ENCODE measurements at regions not wholly inside any gene's neighbourhood (a gene's known extent, or its start where the extent isn't known, plus 50 kb on each side); places are given as distances from the start of the nearest gene placed in this dataset.

- TF ChIP-seq BRF1 (IDR thresholded peaks at IDR 0.05; ENCODE audit: borderline replicate concordance, extremely low read depth, insufficient read length) (no peak), ZKSCAN8 (CRISPR knock-in tag; IDR thresholded peaks at IDR 0.05) (no peak)
Observed at GRCh38 chr5:63124266-63124665, 545.6 kb downstream of the LRRC70 start (continued).

- Histone ChIP-seq H3K4me2 (ENCODE audit: insufficient read depth, low read length) (no peak overlapping the region), H3K9ac (ENCODE audit: insufficient read depth in 1 of 2, low read depth in 2 of 2, low read length in 2 of 2) (no peak overlapping the region), H3K9me3 (replicated peaks; ENCODE audit: control insufficient read depth, insufficient read depth, low read depth, low read length) (no peaks in the 10 kb centered on the region), H3K36me3 (ENCODE audit: control insufficient read depth, insufficient read depth, low read length) (no peaks in the 10 kb centered on the region), H3K4me1 (replicated peaks in 1 of 2; ENCODE audit: control insufficient read depth in 2 of 2, insufficient read depth in 2 of 2, low read length in 2 of 2) (no peaks in the 10 kb centered on the region), H3K79me2 (ENCODE audit: control insufficient read depth, insufficient read depth, low read length) (no peaks in the 10 kb centered on the region), H4K20me1 (replicated peaks; ENCODE audit: control insufficient read depth, insufficient read depth, low read length) (no peaks in the 10 kb centered on the region), H2AFZ (ENCODE audit: low read depth, low read length) (no peak overlapping the region), H3K27me3 (ENCODE audit: control insufficient read depth in 2 of 2, insufficient read depth in 2 of 2, low read length in 2 of 2) (no peaks in the 10 kb centered on the region), H3K4me3 (no peak overlapping the region), H3K9me1 (ENCODE audit: control insufficient read depth, insufficient read depth, low read length) (no peaks in the 10 kb centered on the region), H3K27ac (ENCODE audit: extremely low read depth, low read depth, low read length) (no peak overlapping the region)
- no TSS peak for BruUV-seq (replicated peaks)
- in situ Hi-C loops (cut with MboI) (no loop called here), intact Hi-C loops (cut with micrococcal nuclease) (no loop called here)
- CTCF ChIA-PET (ENCODE audit: low intra/inter-chr PET ratio) = no interaction called here
- WGBS (ENCODE audit: insufficient coverage, low coverage, missing lambda C conversion rate) = 1% methylated on average over 3 of the region's 3 CpGs
- POLR2A ChIA-PET = no interaction called here
- ATAC-seq = no peak
- DNase-seq (ENCODE audit: extremely low read depth in 1 of 4, low spot score in 3 of 4) = no peak
- FAIRE-seq = no peak
- TF ChIP-seq BRCA1 (IDR thresholded peaks at IDR 0.05) (no peak), BRCA1 (CRISPR knock-in tag; IDR thresholded peaks at IDR 0.05) (no peak), EP400 (IDR thresholded peaks at IDR 0.05) (no peak), NFIC (IDR thresholded peaks at IDR 0.05) (no peak), TBP (optimal IDR thresholded peaks at IDR 0.05; ENCODE audit: low read depth, low read length) (no peak), SOX6 (IDR thresholded peaks at IDR 0.05) (no peak), MCM2 (IDR thresholded peaks at IDR 0.05; ENCODE audit: low read depth) (no peak), ZNF277 (CRISPR knock-in tag; IDR thresholded peaks at IDR 0.05; ENCODE audit: borderline replicate concordance) (no peak), SRSF7 (optimal IDR thresholded peaks at IDR 0.05; ENCODE audit: low read depth, low read length) (no peak), ZBTB11 (CRISPR knock-in tag; IDR thresholded peaks at IDR 0.05) (no peak), CCAR2 (IDR thresholded peaks at IDR 0.05; ENCODE audit: low read depth, low read length) (no peak), ZNF740 (CRISPR knock-in tag; IDR thresholded peaks at IDR 0.05) (no peak), ZNF740 (tag; IDR thresholded peaks at IDR 0.05) (no peak), JUNB (CRISPR knock-in tag; conservative IDR thresholded peaks at IDR 0.05) (no peak), POLR2A (conservative IDR thresholded peaks at IDR 0.05) (no peak)
Observed at GRCh38 chr5:63121471-63121870, 542.9 kb downstream of the LRRC70 start.

Data from K562 (cell line).